HFF-Myc (cell line): ENCODE measurements at regions not wholly inside any gene's neighbourhood (a gene's known extent, or its start where the extent isn't known, plus 50 kb on each side); places are given as distances from the start of the nearest gene placed in this dataset.

Source experiments
- DNase-seq: peaks from one replicate; pipeline ENCODE4 v3.0.0-alpha.2; 2011; ENCODE audit warnings: low read depth; ENCODE audit errors: extremely low read depth
- H3K4me3 ChIP-seq: replicated peaks from 2 replicates; pipeline ENCODE4 v1.5.1; 2011; ENCODE audit warnings: low read depth, mild to moderate bottlenecking, control low read depth, low read length
- TF ChIP-seq, protein P1 (sequence below): IDR thresholded peaks from 2 replicates; pipeline ENCODE4 v1.5.1; 2012; ENCODE audit warnings: mild to moderate bottlenecking, low read depth, low read length, control low read depth; ENCODE audit errors: missing control alignments

DNA sequence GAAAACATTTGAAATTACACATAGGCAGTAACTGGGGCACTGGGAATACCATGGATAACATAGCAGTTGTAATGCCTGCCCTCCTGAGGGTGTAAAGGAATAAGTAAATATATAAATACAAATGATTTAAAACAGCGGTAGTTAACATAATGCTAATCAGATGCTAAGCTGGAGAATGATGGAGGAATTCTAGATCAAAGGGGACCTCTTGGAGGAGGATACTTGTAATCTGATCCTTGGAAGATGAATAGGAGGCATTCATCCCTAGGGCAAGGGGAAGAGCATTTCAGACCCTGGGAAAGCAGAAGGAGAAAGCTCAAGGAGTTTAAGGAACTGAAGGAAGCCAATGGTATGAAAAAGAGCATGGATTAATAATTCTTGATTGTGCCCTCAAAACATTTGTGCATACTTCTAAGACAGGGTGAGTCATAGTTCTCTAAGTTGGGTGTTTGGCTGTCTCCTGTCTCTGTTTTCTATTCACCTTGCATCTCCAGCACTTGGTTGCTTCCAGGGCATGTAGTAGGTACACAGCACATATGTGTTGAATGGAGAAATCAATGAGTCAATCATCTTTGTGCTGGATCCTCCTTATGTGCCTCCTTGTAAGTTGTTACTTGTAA lies 54.8 kb upstream of the PLPP4 start:
- no peak overlapping the region for H3K4me3 ChIP-seq
- TF ChIP-seq, protein P1, sequence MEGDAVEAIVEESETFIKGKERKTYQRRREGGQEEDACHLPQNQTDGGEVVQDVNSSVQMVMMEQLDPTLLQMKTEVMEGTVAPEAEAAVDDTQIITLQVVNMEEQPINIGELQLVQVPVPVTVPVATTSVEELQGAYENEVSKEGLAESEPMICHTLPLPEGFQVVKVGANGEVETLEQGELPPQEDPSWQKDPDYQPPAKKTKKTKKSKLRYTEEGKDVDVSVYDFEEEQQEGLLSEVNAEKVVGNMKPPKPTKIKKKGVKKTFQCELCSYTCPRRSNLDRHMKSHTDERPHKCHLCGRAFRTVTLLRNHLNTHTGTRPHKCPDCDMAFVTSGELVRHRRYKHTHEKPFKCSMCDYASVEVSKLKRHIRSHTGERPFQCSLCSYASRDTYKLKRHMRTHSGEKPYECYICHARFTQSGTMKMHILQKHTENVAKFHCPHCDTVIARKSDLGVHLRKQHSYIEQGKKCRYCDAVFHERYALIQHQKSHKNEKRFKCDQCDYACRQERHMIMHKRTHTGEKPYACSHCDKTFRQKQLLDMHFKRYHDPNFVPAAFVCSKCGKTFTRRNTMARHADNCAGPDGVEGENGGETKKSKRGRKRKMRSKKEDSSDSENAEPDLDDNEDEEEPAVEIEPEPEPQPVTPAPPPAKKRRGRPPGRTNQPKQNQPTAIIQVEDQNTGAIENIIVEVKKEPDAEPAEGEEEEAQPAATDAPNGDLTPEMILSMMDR, result no peak
- no peak for DNase-seq

DNA sequence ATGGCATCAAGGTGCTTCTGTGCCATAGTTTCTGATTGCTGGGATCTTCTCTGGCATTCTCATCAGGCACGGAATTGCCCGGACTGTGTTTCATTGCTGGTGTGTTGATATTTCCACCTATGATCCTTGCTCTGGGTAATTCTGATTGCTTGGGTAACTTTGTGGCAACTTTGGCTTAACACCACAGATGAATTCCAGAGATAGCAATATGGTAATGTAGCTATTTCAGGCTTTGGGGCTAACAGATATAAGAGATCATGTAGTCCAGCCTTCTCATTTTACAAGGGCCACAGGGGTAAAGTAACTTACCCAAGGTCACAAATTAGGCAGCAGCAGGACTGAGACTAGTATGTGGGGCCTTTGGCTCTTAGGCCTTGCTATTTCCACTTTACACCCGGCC lies 53.9 kb upstream of the PLPP4 start:
- no peak overlapping the region for H3K4me3 ChIP-seq
- DNase-seq, result no peak
- TF ChIP-seq, protein P1, result no peak

- H3K4me3 ChIP-seq, result no peak overlapping the region
- no peak for DNase-seq
- TF ChIP-seq, protein P1, result no peak
Measured at GRCh38 chr10:120406376-120406775, 50.7 kb upstream of the PLPP4 start.
